ENCODE measurements at regions not wholly inside any gene's neighbourhood (a gene's known extent, or its start where the extent isn't known, plus 50 kb on each side); places are given as distances from the start of the nearest gene placed in this dataset.
"Not testable (repeated sequence)": the region's sequence is repeated elsewhere in the genome, so short reads cannot be mapped to it uniquely, and the experiment has no call there.

DNA sequence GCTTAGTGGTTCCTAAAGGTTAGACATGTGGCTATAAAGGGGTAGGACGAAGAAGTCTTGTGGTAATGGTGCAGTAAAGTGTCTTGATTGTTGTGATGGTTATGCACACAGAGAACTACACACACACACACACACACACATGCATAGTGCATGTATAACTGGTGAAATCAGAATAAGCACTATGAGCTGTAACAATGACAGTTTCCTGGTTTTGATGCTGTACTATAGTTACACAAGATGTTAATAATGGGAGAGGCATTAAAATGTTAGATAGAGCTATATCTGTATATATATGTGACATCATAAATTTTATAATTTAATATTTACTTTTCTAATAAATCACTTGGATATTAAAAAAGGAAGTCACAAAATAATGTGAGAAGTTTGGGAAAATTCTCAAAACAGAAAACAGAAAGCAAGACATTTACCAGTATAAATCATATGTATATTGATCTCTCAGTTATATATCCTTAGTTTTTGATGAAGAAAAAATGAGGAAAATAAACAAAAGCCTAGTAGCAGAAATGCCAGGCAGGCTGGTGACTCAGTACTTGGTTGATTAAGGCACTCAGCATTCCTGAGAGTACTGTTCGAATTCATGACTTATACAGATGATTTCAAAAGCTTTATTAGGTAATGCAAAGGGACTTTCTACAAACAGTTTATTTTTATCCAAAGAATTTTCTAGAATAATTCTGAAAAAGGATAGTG, 350.5 kb upstream of the DAB2 start:
- no peak for ATAC-seq
- DNase-seq, result no peak
- intact Hi-C loops (cut with DNase I, micrococcal nuclease), result no loop called here

DNA sequence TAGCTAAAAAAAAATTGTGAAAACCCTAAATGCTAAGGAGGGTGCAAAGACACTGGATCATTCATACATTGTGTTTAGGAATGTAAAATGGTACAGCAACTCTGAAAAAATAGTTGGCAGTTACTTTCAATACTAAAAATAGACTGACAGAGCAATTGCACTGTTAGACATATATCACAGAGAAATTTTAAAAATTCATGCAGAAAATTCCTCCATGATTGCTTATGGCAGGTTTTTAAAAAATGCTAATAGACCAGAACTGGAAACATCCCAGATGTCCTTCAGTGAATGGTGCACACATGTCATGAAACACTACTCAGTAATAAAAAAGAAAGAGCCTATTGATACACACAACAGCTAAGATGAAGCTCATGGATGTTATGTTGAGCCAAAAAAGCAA, 349.8 kb upstream of the DAB2 start:
- DNase-seq (no peak), ATAC-seq (no peak)
- intact Hi-C loops (cut with DNase I, micrococcal nuclease), result no loop called here

DNA sequence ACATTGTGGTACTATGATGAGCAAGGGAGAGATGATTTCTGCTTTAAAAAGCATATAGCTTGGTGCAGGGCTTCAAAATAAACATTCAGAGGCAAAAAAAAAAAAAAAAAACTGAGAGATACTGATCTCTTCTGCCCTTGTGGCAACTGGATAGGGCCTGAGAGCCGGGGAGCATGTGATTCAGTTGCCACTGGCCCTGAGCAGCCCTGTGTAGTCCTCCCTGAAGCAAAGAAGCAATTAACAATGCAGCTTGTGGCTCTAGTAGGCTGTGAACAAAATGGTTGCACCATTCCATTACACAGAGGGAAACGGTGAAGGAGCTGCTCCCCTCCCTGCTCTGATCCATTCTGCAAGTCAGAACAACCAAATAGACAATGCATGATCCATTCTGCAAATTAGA, 347.5 kb upstream of the DAB2 start:
- no peak for ATAC-seq
- intact Hi-C loops (cut with DNase I, micrococcal nuclease), result no loop called here
- DNase-seq, result no peak

DNA sequence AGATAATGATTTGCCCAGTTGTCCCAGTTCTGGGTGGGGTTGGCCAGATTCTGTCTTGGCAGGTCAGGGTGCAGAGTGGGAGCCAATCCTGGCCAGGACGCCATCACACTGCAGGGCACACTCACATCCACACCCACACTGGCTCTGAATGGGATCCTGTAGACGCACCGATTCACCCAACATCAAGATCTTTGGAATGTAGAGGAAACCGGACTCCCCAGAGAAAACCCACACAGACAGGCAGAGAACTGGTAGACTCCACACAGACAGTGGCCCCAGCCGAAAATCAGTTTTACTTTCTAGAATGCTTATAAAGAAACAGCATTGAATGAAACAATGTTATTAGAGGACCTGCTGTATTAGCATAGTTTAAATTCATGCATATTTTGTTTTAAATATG, 343.1 kb upstream of the DAB2 start:
- DNase-seq, result no peak
- no peak for ATAC-seq
- intact Hi-C loops (cut with DNase I, micrococcal nuclease), result no loop called here

DNA sequence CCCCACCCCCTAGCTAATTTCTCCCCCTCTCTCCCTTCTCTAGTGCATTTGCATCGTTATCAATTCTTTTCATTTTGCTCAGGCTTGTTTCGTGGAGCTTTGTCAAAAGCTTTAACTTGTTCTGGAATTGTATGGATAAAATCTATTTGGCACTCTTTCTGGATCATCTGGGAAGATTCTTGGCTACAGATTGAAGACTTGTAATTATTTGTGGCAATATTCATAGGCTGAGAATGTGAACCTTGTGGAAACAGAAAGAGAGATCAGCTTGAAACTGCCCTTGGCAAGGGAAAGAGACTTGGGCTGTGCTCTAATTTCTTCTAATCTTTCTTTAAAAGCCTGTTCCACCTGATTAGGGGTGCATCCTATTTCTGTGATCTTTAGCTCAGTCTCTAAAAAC, 340.6 kb upstream of the DAB2 start:
- ATAC-seq (no peak), DNase-seq (no peak)
- intact Hi-C loops (cut with DNase I, micrococcal nuclease), result no loop called here

DNA sequence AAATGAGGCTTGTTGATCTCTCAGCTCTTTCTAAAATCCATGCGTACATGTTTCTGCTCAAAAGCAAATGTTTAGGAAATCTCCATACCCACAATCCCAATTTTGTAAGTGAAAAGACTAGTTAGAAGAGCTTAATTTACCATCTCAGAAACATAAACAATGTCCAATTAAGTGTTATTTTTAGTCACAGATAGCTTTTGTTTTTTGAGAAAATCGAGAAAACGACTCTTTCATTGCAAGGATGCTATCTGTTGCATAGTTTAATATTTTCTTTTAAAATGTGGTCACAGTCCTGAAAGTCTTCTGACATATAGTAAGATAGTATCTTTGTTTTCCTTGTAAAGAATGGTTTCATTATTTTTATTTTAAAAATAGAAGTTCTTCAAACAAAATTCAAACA, 338.0 kb upstream of the DAB2 start:
- ATAC-seq, result no peak
- intact Hi-C loops (cut with DNase I, micrococcal nuclease), result no loop called here

DNA sequence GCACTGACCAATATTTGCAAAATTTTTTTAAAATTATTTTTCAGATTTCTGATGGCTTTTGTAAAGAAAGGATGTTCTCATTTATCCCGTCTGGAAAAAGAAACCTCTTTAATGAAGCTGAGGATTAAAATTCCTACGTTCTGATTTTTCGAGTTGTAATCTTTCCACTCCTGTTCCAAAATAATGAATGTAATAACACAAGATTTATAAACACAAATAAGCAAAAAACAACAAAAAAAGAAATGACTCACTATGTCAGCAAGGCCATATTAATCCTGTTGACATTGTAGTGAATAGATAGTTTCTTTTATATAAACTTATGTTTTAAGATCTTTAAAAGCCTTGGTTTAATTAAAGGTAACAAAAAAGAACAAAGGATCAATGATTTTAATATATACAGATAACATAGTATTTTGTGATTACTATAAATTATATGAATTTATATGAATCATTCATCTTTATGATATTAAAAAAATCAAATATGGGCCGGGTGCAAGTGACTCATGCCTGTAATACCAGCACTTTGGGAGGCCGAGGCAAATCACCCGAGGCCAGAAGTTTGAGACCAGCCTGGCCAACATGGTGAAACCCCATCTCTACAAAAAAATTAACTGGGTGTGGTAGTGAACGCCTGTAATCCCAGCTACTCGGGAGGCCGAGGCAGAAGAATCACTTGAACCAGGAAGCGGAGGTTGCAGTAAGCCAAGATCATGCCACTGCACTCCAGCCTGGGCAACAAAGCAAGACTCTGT, 336.6 kb upstream of the DAB2 start:
- DNase-seq (no peak), ATAC-seq (no peak)
- intact Hi-C loops (cut with DNase I, micrococcal nuclease), result no loop called here

More for the DNA sequence above, 338.0 kb upstream of the DAB2 start:
- DNase-seq, result no peak

DNA sequence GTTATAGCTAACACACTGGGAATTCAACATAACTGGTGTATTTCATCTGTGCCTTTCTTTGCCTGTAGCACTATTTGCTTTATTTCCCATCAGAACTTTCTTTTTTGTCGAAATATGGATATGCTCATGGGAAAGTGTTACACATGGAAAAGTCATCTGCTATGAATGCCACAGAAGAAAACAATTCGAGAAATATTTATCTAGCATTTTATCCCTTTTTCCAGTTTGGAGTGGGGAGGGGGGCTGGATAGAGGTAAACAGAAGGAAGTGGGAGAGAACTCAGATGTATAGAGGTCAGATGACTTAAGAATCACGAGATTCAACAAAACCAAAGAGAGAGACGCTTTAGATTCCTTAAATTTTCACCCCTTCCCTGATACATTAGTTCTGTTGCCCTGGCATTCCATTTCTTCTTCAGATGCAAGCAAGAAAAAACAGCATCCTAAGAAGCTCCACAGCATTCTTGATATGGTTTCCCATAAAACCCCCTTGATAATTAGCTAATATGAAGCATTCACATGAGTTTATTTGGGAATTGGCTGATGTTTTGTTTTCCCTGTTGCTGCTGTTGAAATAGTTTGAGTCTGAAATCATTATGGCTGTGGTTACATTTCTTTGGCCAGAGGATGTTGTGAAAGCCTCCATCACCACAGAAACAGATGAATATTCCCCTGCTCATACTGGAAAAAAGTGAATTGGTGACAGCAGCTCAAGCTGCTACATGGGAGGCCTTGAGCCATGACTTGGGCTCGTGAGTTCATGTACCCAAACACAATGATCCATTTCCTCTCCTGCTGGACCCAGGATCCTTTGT, 335.8 kb upstream of the DAB2 start:
- no peak for DNase-seq
- ATAC-seq, result no peak
- intact Hi-C loops (cut with DNase I, micrococcal nuclease), result no loop called here

DNA sequence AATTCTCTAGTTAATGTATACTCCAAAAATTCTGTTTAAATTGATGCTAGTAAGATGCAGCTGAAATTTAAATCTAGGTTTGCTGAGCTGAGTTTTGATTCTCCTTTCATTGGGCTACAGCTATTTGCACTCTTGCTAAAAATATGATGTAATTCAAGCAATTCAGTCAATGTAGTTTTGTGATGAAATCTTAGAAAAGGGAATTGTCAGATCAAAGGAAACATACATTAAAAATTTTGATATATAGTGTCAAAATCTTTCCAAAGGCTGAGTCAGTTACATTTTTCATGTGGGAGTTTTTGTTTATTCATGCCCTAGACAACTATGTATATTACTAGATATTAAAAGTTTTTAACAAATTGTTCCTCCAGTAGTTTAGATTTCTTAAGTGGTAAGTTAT, 334.9 kb upstream of the DAB2 start:
- intact Hi-C loops (cut with DNase I, micrococcal nuclease), result no loop called here
- ATAC-seq, result no peak
- no peak for DNase-seq

DNA sequence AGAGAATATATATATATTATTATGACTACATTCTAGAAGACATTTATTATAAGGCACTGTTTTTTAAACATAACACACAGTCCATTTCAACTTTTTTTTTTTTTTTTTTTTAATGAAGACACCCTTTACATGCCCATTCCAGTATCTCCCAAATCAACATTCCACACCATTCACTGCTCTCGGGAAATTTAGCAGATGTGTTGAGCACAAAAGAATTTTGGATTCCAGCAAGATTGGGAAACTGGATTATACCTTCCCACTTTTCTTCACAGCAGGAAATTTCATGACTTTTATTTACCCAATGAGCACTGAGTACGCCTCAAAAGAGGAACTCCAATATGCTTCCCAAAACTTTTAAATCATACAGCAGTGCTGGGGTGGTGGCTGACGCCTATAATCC, 333.6 kb upstream of the DAB2 start:
- no peak for ATAC-seq
- intact Hi-C loops (cut with DNase I, micrococcal nuclease), result no loop called here
- no peak for DNase-seq

DNA sequence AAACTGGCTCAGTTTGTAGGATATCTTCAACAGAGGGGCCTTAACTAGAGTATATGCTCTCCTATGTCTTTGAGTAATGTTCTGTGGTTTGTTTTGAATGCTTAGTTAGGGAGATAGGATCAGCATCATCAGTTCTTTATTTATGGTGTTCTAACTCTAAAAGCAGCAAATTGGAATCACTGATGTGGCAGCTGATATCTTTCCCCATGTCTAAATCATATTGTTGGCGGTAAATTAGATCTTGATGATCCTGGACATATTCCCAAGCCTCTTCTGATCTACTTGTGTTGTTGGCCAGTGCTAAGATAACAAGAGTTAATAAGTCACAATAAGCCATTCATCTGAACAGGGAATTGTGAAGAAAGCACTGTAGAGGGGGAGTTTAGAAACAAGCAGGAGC, 332.4 kb upstream of the DAB2 start:
- intact Hi-C loops (cut with DNase I, micrococcal nuclease), result no loop called here
- no peak for ATAC-seq
- no peak for DNase-seq

DNA sequence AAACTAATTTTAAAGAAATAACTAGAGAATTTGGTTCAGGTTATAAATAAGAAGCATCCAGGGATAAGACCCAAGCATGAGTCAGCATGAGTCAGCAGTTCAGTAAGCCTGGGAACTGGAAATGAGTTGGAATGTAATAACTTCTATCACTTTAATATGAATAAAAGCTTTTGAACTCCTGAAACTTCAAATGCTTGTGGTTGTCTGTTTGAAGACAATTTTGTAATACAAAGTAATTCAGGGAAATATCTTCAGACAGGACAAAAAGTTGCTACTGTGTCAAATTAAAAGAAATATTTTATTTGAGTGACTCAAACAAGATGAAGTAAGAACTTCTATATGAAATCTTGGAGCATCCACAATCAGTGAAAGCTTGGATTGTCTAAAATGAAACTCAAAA, 331.2 kb upstream of the DAB2 start:
- no peak for DNase-seq
- intact Hi-C loops (cut with DNase I, micrococcal nuclease), result no loop called here
- no peak for ATAC-seq

DNA sequence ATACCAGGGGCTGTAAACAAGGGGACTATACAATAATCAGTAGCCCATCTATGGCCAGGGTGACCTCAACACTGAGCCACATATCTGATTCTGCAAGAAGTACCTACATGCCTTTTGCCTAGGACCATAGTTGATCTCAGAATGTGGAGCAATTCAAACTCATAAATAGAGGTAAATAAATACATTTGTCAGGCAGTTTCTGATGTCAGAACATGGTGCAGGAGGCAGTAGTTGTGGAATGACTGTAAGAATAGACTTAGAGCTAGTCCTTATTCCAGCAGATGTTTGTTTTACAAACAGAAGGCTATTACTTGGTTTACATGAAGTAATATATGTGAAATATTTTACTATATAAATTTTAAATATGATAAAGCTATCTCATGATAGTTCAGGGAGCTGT, 330.7 kb upstream of the DAB2 start:
- intact Hi-C loops (cut with DNase I, micrococcal nuclease), result no loop called here
- ATAC-seq (no peak), DNase-seq (no peak)

DNA sequence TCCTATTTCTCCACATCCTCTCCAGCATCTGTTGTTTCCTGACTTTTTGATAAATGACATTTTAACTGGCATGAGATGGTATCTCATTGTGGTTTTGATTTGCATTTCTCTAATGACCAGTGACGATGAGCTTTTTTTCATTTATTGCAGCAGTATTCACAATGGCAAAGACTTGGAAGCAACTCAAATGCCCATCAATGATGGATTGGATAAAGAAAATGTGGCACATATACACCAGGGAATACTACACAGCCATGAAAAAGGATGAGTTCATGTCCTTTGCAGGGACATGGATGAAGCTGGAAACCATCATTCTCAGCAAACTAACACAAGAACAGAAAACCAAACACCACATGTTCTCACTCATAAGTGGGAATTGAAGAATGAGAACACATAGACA, 329.0 kb upstream of the DAB2 start:
- ATAC-seq; intact Hi-C loops (cut with DNase I, micrococcal nuclease): not testable (repeated sequence)

DNA sequence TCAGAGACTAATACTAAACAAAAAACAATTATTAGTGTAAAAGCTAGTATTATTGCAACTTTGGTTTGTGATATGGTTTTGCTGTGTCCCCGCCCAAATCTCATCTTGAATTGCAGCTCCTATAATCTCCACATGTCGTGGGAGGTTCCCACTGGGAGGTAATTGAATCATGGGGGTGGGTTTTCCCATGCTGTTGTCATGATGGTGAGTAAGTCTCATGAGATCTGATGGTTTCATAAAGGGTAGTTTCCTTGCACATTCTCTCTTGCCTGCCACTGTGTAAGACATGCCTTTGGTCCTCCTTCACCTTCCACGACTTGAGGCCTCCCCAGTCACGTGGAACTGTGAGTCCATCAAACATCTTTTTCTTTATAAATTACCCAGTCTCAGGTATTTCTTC, 325.9 kb upstream of the DAB2 start:
- intact Hi-C loops (cut with DNase I, micrococcal nuclease), result no loop called here
- ATAC-seq (no peak), DNase-seq (no peak)

More for the DNA sequence above, 329.0 kb upstream of the DAB2 start:
- not testable (repeated sequence) for DNase-seq

DNA sequence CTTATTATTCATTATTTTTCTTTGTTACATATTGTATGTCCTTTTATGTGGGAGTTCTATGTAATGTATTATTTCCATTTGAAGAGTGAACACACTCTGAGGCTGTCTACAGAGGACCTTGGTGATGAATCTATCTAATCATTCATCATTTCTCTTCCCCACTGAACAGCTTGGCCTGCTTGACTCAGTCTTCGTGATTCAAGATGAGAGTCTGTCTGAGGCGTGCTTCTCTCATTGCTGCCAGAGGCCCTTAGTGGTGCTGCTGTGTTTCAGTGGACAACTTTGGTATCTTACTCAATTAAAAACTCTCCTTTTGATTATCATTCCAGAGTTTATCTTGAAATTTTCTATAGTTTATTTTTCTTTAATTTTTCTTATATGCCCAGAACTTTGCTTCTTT, 318.1 kb upstream of the DAB2 start:
- intact Hi-C loops (cut with DNase I, micrococcal nuclease), result no loop called here
- no peak for ATAC-seq
- no peak for DNase-seq

DNA sequence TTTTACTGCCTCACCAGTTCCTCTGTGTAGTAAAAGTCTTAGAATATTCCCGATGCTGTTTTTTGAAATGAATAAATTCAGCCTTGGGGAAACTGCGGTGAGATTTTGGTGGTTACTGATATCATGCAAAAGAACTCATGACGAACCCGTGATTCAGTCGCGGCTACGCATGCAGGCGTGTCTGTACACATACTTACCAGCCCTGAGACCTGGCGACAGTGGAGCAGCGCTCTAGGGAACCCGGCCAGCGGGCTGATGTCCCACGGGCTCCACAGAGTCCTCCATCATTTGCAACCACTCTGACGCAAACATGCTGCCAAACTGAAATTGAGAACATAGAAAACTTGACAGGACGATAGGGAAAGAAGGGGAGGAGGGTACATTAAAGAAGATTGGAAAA, 315.6 kb upstream of the DAB2 start:
- DNase-seq, result no peak
- intact Hi-C loops (cut with DNase I, micrococcal nuclease), result no loop called here
- ATAC-seq, result no peak

DNA sequence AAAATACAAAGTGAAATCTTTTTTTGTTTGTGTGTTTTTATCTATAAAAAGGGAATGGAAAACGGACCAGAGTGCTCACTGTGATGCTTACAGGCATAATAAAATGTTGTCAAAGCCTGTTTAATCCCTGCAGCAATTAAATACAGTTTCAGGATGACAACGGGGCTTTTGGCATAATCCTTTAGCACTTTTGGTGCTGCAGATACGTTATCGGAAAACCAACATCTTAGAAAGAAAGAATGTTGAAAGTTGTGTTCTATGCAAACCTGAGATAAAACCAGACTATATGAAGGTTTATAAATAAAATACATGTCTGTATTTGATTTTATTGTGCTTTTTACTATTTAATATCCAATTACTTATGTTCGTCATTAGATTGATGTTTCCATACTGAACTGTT, 307.4 kb upstream of the DAB2 start:
- DNase-seq, result no peak
- ATAC-seq, result no peak
- intact Hi-C loops (cut with DNase I, micrococcal nuclease), result no loop called here

DNA sequence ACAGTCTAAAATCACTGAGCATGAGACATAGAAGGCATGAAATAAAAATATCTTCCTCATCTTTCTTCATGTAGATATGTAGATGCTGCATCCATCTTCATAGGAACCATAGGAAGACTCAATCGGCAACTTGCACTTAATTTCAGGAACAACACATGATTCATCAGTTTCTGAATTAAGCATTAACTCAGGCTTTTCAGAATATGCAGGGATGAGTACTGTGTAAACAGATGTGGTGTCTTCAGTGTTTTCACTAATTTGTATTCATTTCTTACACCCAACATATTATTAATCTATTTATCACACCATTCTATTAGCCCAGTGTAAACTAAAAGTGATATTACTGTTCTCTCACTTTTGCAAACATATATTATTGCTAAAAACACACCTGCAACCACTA, 305.9 kb upstream of the DAB2 start:
- no peak for DNase-seq
- intact Hi-C loops (cut with DNase I, micrococcal nuclease), result no loop called here
- ATAC-seq, result no peak

DNA sequence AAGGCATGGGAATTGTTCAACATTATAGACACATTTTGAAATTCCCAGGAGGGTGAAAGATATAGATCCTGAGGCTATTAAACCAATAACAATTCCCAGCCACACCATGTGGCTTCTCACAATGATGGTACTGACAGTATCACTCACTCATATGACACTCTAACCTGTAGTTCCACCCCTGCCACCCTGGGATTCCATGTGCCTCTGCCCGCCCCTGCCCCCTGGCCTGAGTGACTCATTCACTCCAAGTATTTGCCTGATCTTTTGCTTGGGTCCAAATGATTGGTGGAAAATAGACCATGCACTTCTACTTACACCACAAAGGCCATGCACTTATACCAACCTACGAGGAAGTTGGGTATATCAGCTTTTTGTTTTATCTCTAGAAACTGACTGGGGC, 305.2 kb upstream of the DAB2 start:
- ATAC-seq (no peak), DNase-seq (no peak)
- intact Hi-C loops (cut with DNase I, micrococcal nuclease), result no loop called here

Data from left colon (tissue), 2 donors.